Activated T-cell treated with anti-CD3 and anti-CD28 coated beads, Interleukin-2, amount 50 U/mL, for 24 hours (primary cell): ENCODE measurements at regions not wholly inside any gene's neighbourhood (a gene's known extent, or its start where the extent isn't known, plus 50 kb on each side); places are given as distances from the start of the nearest gene placed in this dataset.

Experiments
- DNase-seq: peaks from one replicate; pipeline ENCODE4 v3.0.0-alpha.2; 2020
- H3K27ac Mint-ChIP-seq: 2 replicates; pipeline ENCODE4 v1.8.0; 2020; ENCODE audit warnings: mild to moderate bottlenecking, mixed read lengths
- H3K27me3 Mint-ChIP-seq: 2 replicates; pipeline ENCODE4 v1.8.0; 2020; ENCODE audit warnings: mixed read lengths
- H3K36me3 Mint-ChIP-seq: 2 replicates; pipeline ENCODE4 v1.8.0; 2020; ENCODE audit warnings: low read depth, mixed read lengths
- H3K4me1 Mint-ChIP-seq: 2 replicates; pipeline ENCODE4 v1.8.0; 2020; ENCODE audit warnings: low read depth, mixed read lengths
- H3K4me3 Mint-ChIP-seq: 2 replicates; pipeline ENCODE4 v1.8.0; 2020; ENCODE audit warnings: mild to moderate bottlenecking, moderate library complexity, mixed read lengths
- H3K9me3 Mint-ChIP-seq: 2 replicates; pipeline ENCODE4 v1.8.0; 2020; ENCODE audit warnings: mixed read lengths

- H3K4me1 Mint-ChIP-seq = peaks cover 5% of the 10 kb centered on the region
- no peak overlapping the region for H3K27ac Mint-ChIP-seq
- no peaks in the 10 kb centered on the region for H3K36me3 Mint-ChIP-seq
- peaks cover 12% of the 10 kb centered on the region for H3K27me3 Mint-ChIP-seq
- DNase-seq = no peak
- H3K9me3 Mint-ChIP-seq = peaks cover 19% of the 10 kb centered on the region
- no peak overlapping the region for H3K4me3 Mint-ChIP-seq
Measured at GRCh38 chr14:104526723-104527645, 52.6 kb upstream of the C14orf180 start.

- Mint-ChIP-seq H3K27ac (no peak overlapping the region), H3K4me3 (no peak overlapping the region), H3K36me3 (no peaks in the 10 kb centered on the region), H3K27me3 (peaks cover 16% of the 10 kb centered on the region), H3K9me3 (peaks cover 19% of the 10 kb centered on the region), H3K4me1 (peaks cover 5% of the 10 kb centered on the region)
- no peak for DNase-seq
Measured at GRCh38 chr14:104527857-104528459, 51.6 kb upstream of the C14orf180 start.

- no peak overlapping the region for H3K27ac Mint-ChIP-seq
- H3K9me3 Mint-ChIP-seq = peaks cover 19% of the 10 kb centered on the region
- H3K4me3 Mint-ChIP-seq = no peak overlapping the region
- peaks cover 5% of the 10 kb centered on the region for H3K4me1 Mint-ChIP-seq
- no peaks in the 10 kb centered on the region for H3K36me3 Mint-ChIP-seq
- DNase-seq = no peak
- peaks cover 16% of the 10 kb centered on the region for H3K27me3 Mint-ChIP-seq
Measured at GRCh38 chr14:104528496-104528895, 51.1 kb upstream of the C14orf180 start.
